Progenitor cell of endocrine pancreas (in vitro differentiated cells): ENCODE measurements at regions not wholly inside any gene's neighbourhood (a gene's known extent, or its start where the extent isn't known, plus 50 kb on each side); places are given as distances from the start of the nearest gene placed in this dataset.

Experiments
- DNase-seq: peaks from one replicate; pipeline ENCODE4 v3.0.0; 2021; ENCODE audit warnings: low spot score; ENCODE audit not compliant: unreplicated experiment
- H3K27ac Mint-ChIP-seq: 2 replicates; pipeline ENCODE4 v1.8.0; 2021; ENCODE audit warnings: mild to moderate bottlenecking, moderate library complexity, mixed read lengths
- H3K27me3 Mint-ChIP-seq: 2 replicates; pipeline ENCODE4 v1.8.0; 2021; ENCODE audit warnings: mixed read lengths
- H3K36me3 Mint-ChIP-seq: 2 replicates; pipeline ENCODE4 v1.8.0; 2022; ENCODE audit warnings: mixed read lengths; ENCODE audit not compliant: insufficient read depth
- H3K4me1 Mint-ChIP-seq: 2 replicates; pipeline ENCODE4 v1.8.0; 2021; ENCODE audit warnings: low read depth, mixed read lengths
- H3K4me3 Mint-ChIP-seq: 2 replicates; pipeline ENCODE4 v1.8.0; 2021; ENCODE audit warnings: low read depth, mild to moderate bottlenecking, moderate library complexity, mixed read lengths
- H3K9me3 Mint-ChIP-seq: 2 replicates; pipeline ENCODE4 v1.8.0; 2021; ENCODE audit warnings: low read depth, mixed read lengths
- CTCF ChIP-seq: fragments of 200-600 bp; sonication (generic); IDR thresholded peaks from one replicate; pipeline ENCODE4 v1.5.0; 2021; ENCODE audit warnings: antibody characterized with exemption, mild to moderate bottlenecking; ENCODE audit not compliant: unreplicated experiment

- Mint-ChIP-seq H3K36me3 (no peaks in the 10 kb centered on the region), H3K9me3 (no peaks in the 10 kb centered on the region), H3K27me3 (peaks cover 67% of the 10 kb centered on the region), H3K4me1 (no peaks in the 10 kb centered on the region), H3K27ac (no peak overlapping the region), H3K4me3 (no peak overlapping the region)
- DNase-seq: no peak
- no peak for TF ChIP-seq CTCF
Observed at GRCh38 chr1:22212400-22213233, 69.7 kb upstream of the WNT4 start.

GRCh38 chr1:22216210-22216883, 73.5 kb upstream of the WNT4 start:
- Mint-ChIP-seq H3K4me3 (no peak overlapping the region), H3K27me3 (peaks cover 60% of the 10 kb centered on the region), H3K27ac (no peak overlapping the region), H3K4me1 (no peaks in the 10 kb centered on the region), H3K36me3 (no peaks in the 10 kb centered on the region), H3K9me3 (no peaks in the 10 kb centered on the region)
- TF ChIP-seq CTCF: no peak
- no peak for DNase-seq

- TF ChIP-seq CTCF: no peak
- Mint-ChIP-seq H3K9me3 (no peaks in the 10 kb centered on the region), H3K27ac (no peak overlapping the region), H3K4me1 (no peaks in the 10 kb centered on the region), H3K36me3 (no peaks in the 10 kb centered on the region), H3K27me3 (peaks cover 60% of the 10 kb centered on the region), H3K4me3 (no peak overlapping the region)
- no peak for DNase-seq
Observed at GRCh38 chr1:22216966-22217365, 74.1 kb upstream of the WNT4 start.

GRCh38 chr1:22217811-22218460, 75.0 kb upstream of the WNT4 start:
- DNase-seq: no peak
- Mint-ChIP-seq H3K27ac (no peak overlapping the region), H3K27me3 (peaks cover 57% of the 10 kb centered on the region), H3K4me1 (no peaks in the 10 kb centered on the region), H3K9me3 (no peaks in the 10 kb centered on the region), H3K4me3 (no peak overlapping the region), H3K36me3 (no peaks in the 10 kb centered on the region)
- no peak for TF ChIP-seq CTCF

GRCh38 chr1:22218618-22219250, 75.8 kb upstream of the WNT4 start:
- Mint-ChIP-seq H3K4me3 (no peak overlapping the region), H3K9me3 (no peaks in the 10 kb centered on the region), H3K27me3 (peaks cover 54% of the 10 kb centered on the region), H3K27ac (no peak overlapping the region), H3K4me1 (no peaks in the 10 kb centered on the region), H3K36me3 (no peaks in the 10 kb centered on the region)
- TF ChIP-seq CTCF: no peak
- no peak for DNase-seq
